OCI-LY7 (cell line): ENCODE measurements at regions not wholly inside any gene's neighbourhood (a gene's known extent, or its start where the extent isn't known, plus 50 kb on each side); places are given as distances from the start of the nearest gene placed in this dataset.

Source experiments
- CTCF ChIP-seq: fragments of 200-600 bp; sonication (generic); conservative IDR thresholded peaks from 2 replicates; pipeline ENCODE4 v1.5.1; 2014; ENCODE audit warnings: mild to moderate bottlenecking, antibody characterized with exemption, low read length, moderate library complexity, mixed read lengths
- EZH2phosphoT487 ChIP-seq: fragments of 200-600 bp; sonication (generic); IDR thresholded peaks from 2 replicates; pipeline ENCODE4 v1.6.1; 2018; ENCODE audit warnings: low read depth, borderline replicate concordance, mild to moderate bottlenecking, mixed run types, antibody characterized with exemption, low read length, moderate library complexity, mixed read lengths

DNA sequence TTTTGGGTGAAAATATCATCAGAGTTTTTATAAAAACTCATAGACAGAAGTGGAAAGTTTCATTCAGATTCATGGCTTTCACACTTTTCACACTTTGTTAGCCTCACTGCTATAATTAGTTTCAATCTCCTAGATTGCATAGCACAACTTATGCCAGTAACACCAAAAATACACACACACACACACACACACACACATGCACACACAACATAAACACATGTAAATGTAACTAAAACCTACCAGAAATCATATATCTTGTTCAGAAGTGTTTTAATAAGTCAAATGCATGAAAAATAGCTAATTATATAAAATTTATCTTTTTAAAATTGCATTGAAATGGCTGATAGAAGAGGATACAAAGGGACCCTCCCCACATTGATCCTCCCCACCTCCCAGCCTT is 347.8 kb upstream of the SLC35B3 start:
- TF ChIP-seq CTCF (no peak), EZH2phosphoT487 (no peak)
